GM18508 (cell line): ENCODE measurements at regions not wholly inside any gene's neighbourhood (a gene's known extent, or its start where the extent isn't known, plus 50 kb on each side); places are given as distances from the start of the nearest gene placed in this dataset.
"Not testable (repeated sequence)": the region's sequence is repeated elsewhere in the genome, so short reads cannot be mapped to it uniquely, and the experiment has no call there.

Experiments used
- ATAC-seq: cut with Tn5 transposase; IDR thresholded peaks from one replicate; pipeline ENCODE4 v1.9.1; 2021; ENCODE audit warnings: moderate number of reproducible peaks; ENCODE audit not compliant: insufficient read depth, unreplicated experiment

DNA sequence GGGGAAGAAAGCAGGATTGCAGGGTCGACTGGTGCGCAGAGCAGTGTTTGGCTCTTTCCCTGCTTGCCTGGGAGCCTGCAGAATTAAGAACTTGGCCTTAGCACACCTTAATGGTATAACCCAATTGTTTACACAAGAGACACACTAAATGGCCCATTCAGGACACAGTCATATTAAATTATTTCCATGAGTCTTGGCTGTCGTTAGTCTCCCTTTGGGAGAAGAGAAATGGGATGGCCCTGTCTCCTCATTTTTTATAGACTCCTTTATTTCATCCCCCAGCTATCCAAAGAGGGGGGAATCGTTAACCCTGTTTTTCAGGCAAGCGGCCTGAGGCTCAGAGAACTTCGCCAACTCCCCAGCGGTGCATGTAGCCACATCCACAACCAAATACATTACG, 282.5 kb downstream of the SUCLA2 start:
- ATAC-seq, result no peak

DNA sequence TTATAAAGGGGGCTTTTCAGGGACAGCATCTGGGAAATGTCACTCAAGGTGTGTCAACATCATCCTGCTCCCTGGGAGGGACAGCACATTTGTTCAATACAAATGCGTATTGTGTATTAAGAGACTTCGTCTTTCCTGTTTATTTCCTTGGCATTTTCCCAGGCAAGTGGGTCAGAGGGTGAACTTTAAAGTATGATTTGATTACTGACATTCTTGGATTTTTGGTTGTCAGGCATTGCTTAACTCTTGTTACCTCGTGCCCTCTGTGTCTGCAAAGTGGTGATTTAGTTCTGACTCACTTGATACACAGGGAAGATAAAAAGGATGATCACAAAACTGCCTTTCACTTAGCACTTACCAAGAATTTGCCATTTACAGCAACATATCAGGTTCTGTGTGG, 292.7 kb downstream of the SUCLA2 start:
- no peak for ATAC-seq

DNA sequence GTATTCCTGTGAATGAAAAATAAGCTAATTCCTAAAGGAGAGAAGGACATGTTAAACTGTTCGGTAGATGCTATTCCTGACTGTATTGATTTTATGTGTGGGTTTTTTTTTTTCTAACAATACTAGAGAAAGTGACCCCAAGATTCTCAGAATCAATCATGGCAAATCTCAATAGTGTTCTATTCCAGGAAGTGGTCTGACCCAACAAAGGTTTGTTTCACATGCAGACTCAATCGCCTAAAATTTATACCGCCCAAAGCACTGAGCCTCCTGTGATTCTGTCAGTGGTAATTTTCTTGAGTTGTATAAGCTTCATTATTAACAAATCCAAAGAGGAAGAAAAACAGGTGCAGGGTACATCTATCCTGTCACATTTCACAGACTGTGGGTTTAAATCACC, 293.7 kb downstream of the SUCLA2 start:
- ATAC-seq, result no peak

DNA sequence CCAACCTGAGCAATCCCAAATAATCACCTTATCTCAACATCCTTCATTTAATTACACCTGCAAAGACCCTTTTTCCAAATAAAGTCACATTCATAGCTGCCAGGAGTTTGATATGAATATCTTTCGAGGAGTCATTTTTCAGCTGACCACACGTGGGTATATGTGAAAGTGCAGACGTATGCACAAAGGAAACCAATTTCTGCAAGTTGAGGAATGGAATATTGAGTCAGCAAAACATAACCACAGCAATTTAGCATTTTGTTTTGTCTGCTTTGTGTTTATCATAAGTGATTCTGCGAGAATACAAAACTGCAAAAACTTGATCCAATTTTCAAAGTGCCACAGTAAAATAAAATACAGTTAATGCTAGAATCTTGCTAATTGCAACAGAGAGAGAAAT, 295.9 kb downstream of the SUCLA2 start:
- ATAC-seq, result no peak

DNA sequence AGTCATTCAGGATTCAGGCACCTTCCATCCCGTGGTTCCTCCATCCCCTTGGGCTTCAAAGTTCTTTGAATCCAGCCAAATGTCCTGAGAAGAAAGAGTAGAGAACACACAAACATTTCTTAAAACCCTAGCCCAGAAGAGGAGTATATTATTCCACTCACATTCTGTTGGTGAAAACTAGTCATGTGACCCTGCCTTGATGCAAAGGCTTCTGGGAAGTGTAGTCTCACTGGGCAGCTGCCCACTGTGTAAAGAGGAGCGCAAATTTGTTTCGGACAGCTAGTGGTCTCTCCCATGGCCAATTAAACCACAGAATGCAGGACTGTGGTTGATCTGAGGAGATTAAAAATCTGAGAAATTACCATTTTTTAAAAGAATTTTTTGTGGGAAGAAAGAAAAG, 304.4 kb downstream of the SUCLA2 start:
- ATAC-seq, result no peak

DNA sequence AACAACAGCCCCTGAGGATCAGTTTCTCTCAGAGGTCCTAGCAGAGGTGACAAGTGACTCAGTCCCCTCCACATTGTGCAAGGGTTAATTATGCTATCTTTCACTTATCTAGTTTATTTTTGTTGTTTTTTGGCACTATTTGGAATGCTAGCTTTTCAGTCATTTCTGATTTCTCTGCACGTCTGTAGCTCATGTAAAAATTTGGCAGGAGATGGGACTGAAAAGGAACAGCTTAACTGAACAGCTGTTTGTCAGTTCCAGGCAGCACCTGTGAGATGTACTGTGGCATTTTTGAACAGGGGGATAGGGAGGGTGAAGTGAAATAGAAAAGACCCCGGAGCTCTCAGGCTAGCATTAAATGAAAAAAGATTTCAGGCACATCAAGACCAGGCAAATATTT, 313.5 kb downstream of the SUCLA2 start:
- no peak for ATAC-seq

DNA sequence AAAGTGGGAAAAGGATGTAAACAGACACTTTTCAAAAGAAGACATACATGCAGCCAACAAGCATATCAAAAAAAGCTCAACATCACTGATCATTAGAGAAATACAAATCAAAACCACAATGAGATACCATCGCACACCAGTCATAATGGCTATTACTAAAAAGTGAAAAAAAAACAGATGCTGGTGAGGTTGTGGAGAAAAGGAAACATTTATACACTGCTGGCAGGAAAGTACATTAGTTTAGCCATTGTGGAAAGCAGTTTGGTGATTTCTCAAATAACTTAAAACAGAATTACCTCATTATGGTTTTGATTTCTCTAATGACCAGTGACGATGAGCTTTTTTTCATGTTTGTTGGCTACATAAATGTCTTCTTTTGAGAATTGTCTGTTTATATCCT, 315.9 kb downstream of the SUCLA2 start:
- ATAC-seq, result not testable (repeated sequence)

DNA sequence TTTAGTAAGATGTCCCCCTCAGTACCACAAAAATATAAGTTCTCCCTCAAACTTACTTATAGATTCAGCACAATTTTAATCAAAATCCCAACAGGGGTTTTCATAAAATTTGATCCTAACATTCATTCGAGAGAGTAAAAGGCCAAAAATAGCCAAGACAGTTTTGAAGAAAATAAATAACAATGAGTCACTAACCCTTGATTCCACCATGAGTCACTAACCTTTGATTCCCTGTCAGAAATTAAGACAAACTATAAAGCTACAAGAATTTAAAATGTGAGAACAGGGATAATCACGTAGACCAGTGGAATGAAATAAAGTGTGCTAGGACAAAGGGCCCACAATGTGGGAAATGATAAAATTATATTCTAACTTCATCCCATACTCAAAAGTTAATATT, 320.3 kb downstream of the SUCLA2 start:
- no peak for ATAC-seq

DNA sequence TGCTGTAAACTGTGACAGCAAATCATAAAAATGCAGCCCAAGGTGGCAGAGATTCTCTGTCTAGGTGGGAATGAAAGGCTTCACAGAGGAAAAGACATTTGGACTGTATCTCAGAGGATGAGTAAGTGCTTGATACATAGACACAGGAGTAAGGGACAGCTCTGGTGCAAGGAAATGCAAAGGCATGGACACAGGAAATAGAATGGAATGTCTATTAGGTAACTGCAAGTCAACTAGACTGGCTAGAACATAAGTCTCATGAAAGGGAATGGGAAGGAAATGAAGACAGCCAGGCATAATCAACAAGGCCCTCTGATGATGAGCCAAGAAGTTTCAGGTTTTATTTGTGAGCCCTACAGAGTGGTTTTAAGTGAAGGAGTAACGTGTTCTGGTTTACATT, 321.7 kb downstream of the SUCLA2 start:
- ATAC-seq, result no peak

DNA sequence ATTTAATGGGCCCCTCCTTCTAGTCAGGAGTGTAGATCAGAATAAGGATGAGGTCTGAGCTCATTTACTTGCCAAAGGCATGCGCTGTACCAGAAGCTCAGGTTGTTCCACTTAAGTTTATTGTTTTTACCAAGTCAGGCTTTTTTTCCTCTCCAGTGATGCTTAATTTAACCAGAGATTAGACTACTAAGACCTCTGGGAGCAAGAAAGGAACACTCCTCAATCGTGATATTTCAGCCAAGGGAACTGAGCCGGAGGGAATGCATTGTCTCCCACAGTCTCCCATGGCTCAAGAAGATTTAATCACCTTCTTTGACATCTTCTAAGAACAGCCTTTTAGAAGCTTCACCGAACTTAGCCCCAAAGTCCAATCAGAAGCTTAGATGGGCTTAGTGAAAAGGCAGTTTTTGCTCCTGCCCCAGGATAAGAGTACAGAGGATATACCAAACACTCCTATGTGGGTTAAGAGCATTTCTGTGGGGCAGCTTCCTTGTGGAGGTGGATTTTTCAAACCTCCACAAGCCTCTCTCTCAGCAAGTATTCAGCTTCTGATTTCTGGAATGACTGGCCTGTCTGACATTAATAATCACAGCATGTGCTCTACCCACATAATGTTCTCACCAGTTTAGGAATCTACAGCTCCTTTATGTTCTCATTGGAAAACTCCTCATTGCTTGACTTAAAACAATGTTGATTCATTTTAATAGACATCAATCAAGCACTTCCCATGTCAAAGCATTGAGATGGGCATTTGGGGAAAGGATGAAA, 322.7 kb downstream of the SUCLA2 start:
- no peak for ATAC-seq

DNA sequence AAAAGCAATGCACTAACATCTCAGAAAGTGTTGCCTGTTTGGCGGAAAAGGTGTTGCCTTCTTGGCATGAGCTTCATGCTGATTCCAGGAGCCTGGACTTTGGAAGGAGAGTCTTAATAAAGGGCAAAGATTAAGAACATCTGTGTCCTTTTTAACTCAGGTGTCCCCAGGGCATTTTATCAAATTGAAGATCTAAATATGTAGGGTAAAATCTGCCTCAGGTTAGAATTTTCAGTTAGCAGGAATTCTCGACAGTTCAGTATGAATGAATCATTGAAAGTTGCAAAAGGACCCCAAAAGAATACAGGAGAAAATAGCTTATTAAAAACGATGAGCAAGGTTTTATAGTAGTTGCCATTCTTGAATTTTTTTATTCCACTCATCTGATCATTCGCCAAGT, 325.2 kb downstream of the SUCLA2 start:
- ATAC-seq, result no peak

DNA sequence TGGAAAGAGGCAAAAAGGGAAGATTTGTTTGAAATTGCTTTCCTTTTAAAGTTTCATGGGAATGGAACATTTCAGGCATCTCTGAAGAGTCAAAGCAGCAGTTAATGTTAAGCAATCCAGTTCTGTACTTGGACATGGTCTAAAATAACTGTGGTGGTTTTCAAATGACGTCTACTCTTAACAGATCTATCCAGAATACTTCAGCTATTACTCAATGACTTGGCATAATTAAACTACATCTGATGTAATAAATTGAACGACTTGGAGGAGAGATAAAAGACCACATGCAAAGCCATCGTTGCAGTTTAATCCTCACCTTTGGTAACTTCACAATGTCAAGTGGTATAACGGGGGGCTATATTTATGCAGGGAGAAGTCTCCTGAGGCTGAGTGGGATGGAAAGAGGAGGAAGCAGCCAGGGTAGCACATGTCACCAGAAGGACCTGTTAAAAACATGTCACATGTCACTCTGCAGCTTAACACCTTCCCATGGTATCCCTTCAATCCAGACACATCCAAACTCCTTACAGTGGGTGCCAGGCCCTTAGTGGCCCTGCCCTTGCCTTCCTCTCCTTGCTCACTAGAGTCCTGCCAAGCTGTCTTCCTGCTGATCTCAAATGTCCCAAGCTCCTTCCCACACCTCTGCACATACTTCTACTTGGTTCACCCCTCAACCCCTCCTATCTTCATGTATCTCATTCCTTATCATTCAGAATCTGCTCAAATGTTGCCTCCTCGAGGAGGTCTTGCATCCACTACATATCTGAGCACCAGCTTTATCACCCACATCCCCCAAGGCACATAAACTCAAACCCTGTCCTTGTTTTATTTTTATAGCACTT, 327.8 kb downstream of the SUCLA2 start:
- ATAC-seq, result no peak

DNA sequence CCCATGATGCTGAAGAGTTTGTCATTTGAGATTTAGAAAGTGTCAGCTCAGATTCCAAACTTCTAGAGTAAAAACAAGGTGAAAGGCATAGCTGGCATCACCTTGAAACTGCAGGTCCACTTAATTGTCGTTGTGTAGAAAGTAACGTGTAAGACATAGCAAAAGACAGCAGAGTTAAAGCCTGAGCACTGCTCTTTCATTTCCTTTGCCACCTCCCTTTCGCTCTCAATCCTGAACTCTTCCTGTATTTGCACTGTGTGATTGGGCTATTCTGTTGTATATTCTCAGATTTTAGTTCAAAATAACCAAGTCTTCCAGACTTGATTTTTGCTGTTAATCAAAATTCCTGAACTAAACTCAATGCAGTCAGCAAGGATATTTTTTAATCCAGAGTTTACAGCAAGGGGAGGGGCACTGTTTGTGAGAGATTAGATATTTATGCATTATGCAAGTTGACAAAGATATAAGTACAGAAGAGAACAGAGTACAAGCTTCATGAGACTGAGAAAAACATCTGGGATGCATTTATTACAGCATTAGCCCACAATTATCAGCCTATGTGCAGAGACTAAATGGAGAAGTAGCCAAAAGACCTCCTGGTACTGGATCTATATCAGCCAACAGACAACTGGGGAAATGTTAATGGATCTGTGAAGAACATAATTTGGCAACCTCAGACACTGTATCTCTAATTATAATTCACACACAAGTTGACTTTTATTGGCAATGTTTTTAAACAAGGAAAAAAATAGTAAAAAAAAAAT, 328.6 kb downstream of the SUCLA2 start:
- no peak for ATAC-seq

DNA sequence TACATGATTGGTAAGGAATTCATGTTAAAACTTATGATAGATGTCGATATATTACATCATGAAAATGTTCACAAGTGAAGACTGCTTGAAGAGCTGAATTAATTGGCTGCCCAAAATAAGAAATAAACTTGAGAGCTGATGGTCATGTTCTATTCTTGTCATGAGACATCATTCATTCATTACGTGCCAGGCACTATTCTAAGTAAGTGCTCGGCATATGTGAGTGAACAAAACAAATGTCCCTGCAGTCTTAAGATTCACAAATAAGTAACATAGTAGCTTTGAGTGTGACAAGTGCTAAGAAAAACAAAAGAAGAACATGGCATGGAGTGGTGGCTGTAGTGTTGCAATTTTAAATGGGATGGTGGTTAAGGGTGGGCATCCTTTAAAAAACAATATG, 329.3 kb downstream of the SUCLA2 start:
- ATAC-seq, result no peak

DNA sequence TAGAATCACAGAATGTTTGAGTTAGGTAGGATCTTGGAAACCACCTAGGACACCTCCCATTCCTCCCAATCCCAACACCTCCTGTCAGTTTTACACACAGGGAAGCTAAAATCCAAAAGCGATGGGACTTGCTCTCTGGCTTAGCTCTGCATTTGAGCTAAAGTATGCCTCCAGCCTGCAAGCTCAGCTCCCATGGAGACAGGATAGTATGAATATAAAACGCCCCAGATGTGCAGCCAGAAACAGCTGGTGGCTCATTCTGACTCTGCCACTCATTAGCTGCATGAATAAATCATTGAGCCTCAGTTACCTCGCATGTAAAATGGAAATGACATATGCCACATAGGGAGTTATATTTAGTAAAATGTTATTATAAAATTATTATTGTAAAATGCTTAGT, 336.0 kb downstream of the SUCLA2 start:
- ATAC-seq, result no peak

DNA sequence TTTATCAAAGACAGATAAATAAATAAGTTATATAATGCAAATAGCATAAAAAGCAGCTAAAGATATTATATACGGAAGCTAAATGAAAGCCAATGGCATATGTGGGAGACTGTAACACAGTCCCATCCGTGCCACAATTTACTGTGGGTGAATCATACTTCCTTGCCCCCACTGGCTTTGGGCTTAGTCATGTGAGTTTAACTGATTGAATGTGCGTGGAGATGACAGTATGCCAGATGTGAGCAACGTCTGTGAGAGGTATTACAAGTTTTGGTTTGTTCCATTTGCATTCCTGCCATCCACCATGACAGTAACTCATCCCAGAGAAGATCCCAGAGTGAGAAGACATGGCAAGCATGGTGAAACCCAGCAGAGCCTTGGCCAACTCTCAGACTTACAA, 340.0 kb downstream of the SUCLA2 start:
- ATAC-seq, result no peak

DNA sequence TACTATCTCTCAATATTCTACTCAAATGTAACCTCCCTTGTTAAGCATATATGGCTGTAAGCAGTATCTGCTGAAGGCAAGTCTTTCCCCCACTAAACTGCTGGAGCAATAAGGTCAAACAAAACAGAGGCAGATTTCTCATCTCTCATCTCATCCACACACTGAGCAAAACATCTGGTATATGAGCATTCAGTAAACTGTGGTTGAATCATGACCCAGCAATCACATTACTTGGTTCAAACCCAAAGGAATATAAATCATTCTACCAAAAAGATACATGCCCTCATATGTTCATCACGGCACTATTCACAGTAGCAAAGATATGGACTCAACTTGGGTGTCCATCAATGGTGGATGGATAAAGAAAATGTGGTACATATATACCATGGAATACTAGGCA, 344.4 kb downstream of the SUCLA2 start:
- no peak for ATAC-seq

DNA sequence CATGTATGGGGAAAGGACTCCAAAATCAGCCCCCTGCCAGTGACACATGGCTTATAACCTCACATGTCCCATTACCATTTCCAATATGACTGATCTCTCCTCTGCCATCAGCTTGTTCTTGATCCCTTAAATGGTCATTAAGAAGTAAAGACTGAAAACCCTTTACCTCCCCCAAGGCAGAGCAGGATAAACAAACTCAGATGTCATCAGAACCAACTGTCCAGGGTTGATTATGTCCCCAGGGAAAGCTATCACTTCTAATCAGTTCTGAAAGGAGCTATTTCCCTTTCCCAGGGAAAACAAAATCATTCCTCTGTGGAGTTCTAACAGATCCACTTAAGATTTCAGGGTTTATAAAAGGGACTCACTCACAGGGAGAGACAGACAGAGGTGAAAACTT, 350.9 kb downstream of the SUCLA2 start:
- ATAC-seq, result no peak

DNA sequence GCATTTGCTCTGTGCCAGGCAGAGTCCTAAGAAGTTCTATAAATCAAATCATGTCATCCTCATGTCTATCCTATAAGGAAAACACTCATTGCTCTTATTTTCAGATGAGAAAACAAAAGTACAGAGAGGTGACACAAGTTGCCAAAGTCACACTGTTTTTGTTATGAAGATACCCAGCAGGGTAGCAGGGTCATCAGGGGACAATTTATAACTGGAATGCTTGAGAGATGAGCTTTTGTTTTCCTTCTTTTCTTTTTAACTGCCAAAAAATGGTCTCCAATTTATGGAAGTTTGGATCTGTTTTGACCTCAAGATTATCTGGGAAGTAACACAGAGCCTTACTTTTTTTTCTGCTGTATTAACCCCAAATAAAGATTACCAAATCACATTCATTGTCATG, 354.1 kb downstream of the SUCLA2 start:
- no peak for ATAC-seq

DNA sequence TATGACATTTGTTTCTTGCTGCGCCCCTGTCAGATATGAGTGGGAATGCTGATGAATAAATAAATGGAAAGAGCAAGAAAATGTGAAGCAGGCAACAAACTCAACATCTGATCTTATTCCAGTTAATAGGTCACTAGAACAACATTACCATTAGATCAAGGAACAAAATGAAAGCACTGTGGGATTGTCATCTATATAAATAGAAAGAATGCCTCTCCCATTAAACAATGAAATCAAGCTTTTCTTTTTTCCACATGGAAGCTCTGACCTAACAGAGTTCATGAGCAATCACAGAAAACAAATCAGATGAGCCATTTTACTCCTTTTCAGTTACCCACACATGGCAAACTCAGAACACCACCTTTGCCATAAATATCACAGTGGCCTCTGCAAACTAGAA, 354.8 kb downstream of the SUCLA2 start:
- no peak for ATAC-seq
